ENCODE measurements at regions not wholly inside any gene's neighbourhood (a gene's known extent, or its start where the extent isn't known, plus 50 kb on each side); places are given as distances from the start of the nearest gene placed in this dataset.

- TF ChIP-seq YY1 (IDR thresholded peaks at IDR 0.05; ENCODE audit: insufficient read depth, insufficient read length): no peak
- TF ChIP-seq SUZ12 (IDR thresholded peaks at IDR 0.05; ENCODE audit: extremely low read depth, insufficient read depth, insufficient read length): no peak
Measured at GRCh38 chr15:70466305-70466704, 297.1 kb downstream of the UACA start.

All from NT2/D1 (cell line).